ENCODE measurements at regions not wholly inside any gene's neighbourhood (a gene's known extent, or its start where the extent isn't known, plus 50 kb on each side); places are given as distances from the start of the nearest gene placed in this dataset.

DNA sequence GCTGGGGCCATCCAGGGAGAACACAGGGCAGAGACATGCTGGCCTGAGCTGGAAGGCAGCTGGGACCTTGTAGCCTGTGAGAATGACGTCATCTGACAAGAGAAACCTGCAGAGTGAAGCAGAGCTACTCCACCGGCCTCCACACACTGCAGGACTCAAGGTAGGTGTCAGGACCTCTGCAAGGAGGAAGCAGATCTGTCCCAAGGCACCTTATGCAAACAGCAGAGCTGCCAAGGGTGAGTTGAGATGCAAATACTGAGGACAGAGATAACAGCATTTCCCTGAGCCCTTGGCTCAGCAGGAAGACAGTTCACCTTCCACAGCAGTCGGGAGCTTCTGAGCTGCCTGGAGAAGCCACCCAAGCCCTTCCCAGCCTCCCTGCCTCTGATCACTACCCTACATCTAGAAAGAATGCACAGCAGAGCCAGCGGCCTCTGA, 51.9 kb upstream of the IGSF9B start:
- Histone ChIP-seq H3K27ac (ENCODE audit: low read length) (no peak overlapping the region), H3K4me3 (ENCODE audit: low read length in 2 of 2) (no peak overlapping the region), H3K27me3 (ENCODE audit: control insufficient read depth in 1 of 2, insufficient read depth in 2 of 2, low read length in 2 of 2) (no peaks in the 10 kb centered on the region), H3K36me3 (ENCODE audit: control insufficient read depth in 2 of 2, insufficient read depth in 2 of 2, low read length in 2 of 2) (no peaks in the 10 kb centered on the region), H3K4me1 (ENCODE audit: control insufficient read depth, insufficient read depth, low read length) (peaks cover 10% of the 10 kb centered on the region), H3K9ac (ENCODE audit: low read length in 2 of 2) (no peak overlapping the region), H3K9me3 (ENCODE audit: control insufficient read depth in 2 of 2, low read length in 2 of 2) (no peaks in the 10 kb centered on the region)

GRCh38 chr11:134013518-134013917, 55.4 kb upstream of the JAM3 start:
- H3K4me3 ChIP-seq (ENCODE audit: low read length in 2 of 2), result no peak overlapping the region
- H3K36me3 ChIP-seq (ENCODE audit: control insufficient read depth in 2 of 2, insufficient read depth in 2 of 2, low read length in 2 of 2), result no peaks in the 10 kb centered on the region
- H3K9me3 ChIP-seq (ENCODE audit: control insufficient read depth in 2 of 2, low read length in 2 of 2), result no peaks in the 10 kb centered on the region
- H3K27ac ChIP-seq (ENCODE audit: low read length), result no peak overlapping the region
- H3K4me1 ChIP-seq (ENCODE audit: control insufficient read depth, insufficient read depth, low read length), result peaks cover 12% of the 10 kb centered on the region
- no peak overlapping the region for H3K9ac ChIP-seq (ENCODE audit: low read length in 2 of 2)
- no peaks in the 10 kb centered on the region for H3K27me3 ChIP-seq (ENCODE audit: control insufficient read depth in 1 of 2, insufficient read depth in 2 of 2, low read length in 2 of 2)

- no peaks in the 10 kb centered on the region for H3K36me3 ChIP-seq (ENCODE audit: control insufficient read depth in 2 of 2, insufficient read depth in 2 of 2, low read length in 2 of 2)
- peak overlapping the region; percentile 2 for H3K27ac ChIP-seq (ENCODE audit: low read length)
- no peaks in the 10 kb centered on the region for H3K9me3 ChIP-seq (ENCODE audit: control insufficient read depth in 2 of 2, low read length in 2 of 2)
- H3K9ac ChIP-seq (ENCODE audit: low read length in 2 of 2), result no peak overlapping the region
- no peak overlapping the region for H3K4me3 ChIP-seq (ENCODE audit: low read length in 2 of 2)
- peaks cover 12% of the 10 kb centered on the region for H3K4me1 ChIP-seq (ENCODE audit: control insufficient read depth, insufficient read depth, low read length)
- peaks cover 0 to 2% of the 10 kb centered on the region in 2 donors for H3K27me3 ChIP-seq (ENCODE audit: control insufficient read depth in 1 of 2, insufficient read depth in 2 of 2, low read length in 2 of 2)
Observed at GRCh38 chr11:134014511-134014910, 54.4 kb upstream of the JAM3 start.

DNA sequence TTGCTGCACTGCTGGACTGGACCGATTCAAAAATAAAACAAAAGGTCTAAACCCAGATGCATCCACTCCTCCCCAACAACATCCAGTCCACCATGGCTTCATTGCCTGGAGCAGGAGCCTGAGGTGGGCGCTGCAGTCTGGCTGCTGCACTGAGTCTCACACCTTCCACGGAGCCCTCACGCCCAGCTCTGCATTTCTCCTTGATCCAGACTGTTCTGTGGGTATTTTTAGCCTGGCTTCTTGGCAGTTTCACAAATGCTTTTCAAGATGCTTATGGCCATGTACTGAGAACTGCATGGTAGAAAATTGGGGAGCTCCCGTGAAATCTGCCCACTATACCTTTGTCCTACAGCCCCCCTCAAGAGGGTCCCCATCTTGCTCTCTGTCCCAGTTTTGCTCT, 53.3 kb upstream of the JAM3 start:
- Histone ChIP-seq H3K4me1 (ENCODE audit: control insufficient read depth, insufficient read depth, low read length) (peaks cover 12% of the 10 kb centered on the region), H3K36me3 (ENCODE audit: control insufficient read depth in 2 of 2, insufficient read depth in 2 of 2, low read length in 2 of 2) (no peaks in the 10 kb centered on the region), H3K4me3 (ENCODE audit: low read length in 2 of 2) (peak overlapping the region in 1 of 2 donors; percentile 29), H3K27me3 (ENCODE audit: control insufficient read depth in 1 of 2, insufficient read depth in 2 of 2, low read length in 2 of 2) (peaks cover 0 to 2% of the 10 kb centered on the region in 2 donors), H3K9me3 (ENCODE audit: control insufficient read depth in 2 of 2, low read length in 2 of 2) (no peaks in the 10 kb centered on the region), H3K27ac (ENCODE audit: low read length) (peak overlapping the region; percentile 11), H3K9ac (ENCODE audit: low read length in 2 of 2) (no peak overlapping the region)

- no peak overlapping the region for H3K9ac ChIP-seq (ENCODE audit: low read length in 2 of 2)
- no peak overlapping the region for H3K27ac ChIP-seq (ENCODE audit: low read length)
- peaks cover 12% of the 10 kb centered on the region for H3K4me1 ChIP-seq (ENCODE audit: control insufficient read depth, insufficient read depth, low read length)
- H3K27me3 ChIP-seq (ENCODE audit: control insufficient read depth in 1 of 2, insufficient read depth in 2 of 2, low read length in 2 of 2), result peaks cover 0 to 2% of the 10 kb centered on the region in 2 donors
- no peak overlapping the region for H3K4me3 ChIP-seq (ENCODE audit: low read length in 2 of 2)
- H3K9me3 ChIP-seq (ENCODE audit: control insufficient read depth in 2 of 2, low read length in 2 of 2), result no peaks in the 10 kb centered on the region
- no peaks in the 10 kb centered on the region for H3K36me3 ChIP-seq (ENCODE audit: control insufficient read depth in 2 of 2, insufficient read depth in 2 of 2, low read length in 2 of 2)
Observed at GRCh38 chr11:134017511-134018430, 51.1 kb upstream of the JAM3 start.

All from stomach smooth muscle (tissue), 2 donors.